MM.1S (cell line): ENCODE measurements at regions not wholly inside any gene's neighbourhood (a gene's known extent, or its start where the extent isn't known, plus 50 kb on each side); places are given as distances from the start of the nearest gene placed in this dataset.
"Not testable (repeated sequence)": the region's sequence is repeated elsewhere in the genome, so short reads cannot be mapped to it uniquely, and the experiment has no call there.

Source experiments
- DNase-seq: peaks from one replicate; pipeline ENCODE4 v3.0.0-alpha.2; 2015
- H2AFZ ChIP-seq: fragments of 300-600 bp; sonication (generic); 2 replicates; pipeline ENCODE4 v1.6.0; 2016; ENCODE audit warnings: antibody characterized with exemption, low read length
- H3F3A ChIP-seq: fragments of 300-600 bp; sonication (generic); 2 replicates; pipeline ENCODE4 v1.6.1; 2016; ENCODE audit warnings: mild to moderate bottlenecking, antibody characterized with exemption, low read length, moderate library complexity, mixed read lengths; ENCODE audit not compliant: insufficient read depth
- H3K27ac ChIP-seq: fragments of 300-600 bp; sonication (generic); 2 replicates; pipeline ENCODE4 v1.5.1; 2016; ENCODE audit warnings: mild to moderate bottlenecking, low read length
- H3K27me3 ChIP-seq: fragments of 300-600 bp; sonication (generic); replicated peaks from 2 replicates; pipeline ENCODE4 v1.6.0; 2016; ENCODE audit warnings: low read length; ENCODE audit not compliant: insufficient read depth
- H3K36me3 ChIP-seq: fragments of 300-600 bp; sonication (generic); replicated peaks from 2 replicates; pipeline ENCODE4 v1.6.1; 2016; ENCODE audit warnings: mild to moderate bottlenecking, low read length, mixed read lengths; ENCODE audit not compliant: insufficient read depth
- H3K4me1 ChIP-seq: fragments of 300-600 bp; sonication (generic); 2 replicates; pipeline ENCODE4 v1.6.1; 2016; ENCODE audit warnings: low read length, mixed read lengths
- H3K4me2 ChIP-seq: fragments of 300-600 bp; sonication (generic); 2 replicates; pipeline ENCODE4 v1.6.0; 2016; ENCODE audit warnings: low read depth, low read length
- H3K4me3 ChIP-seq: fragments of 300-600 bp; sonication (generic); 2 replicates; pipeline ENCODE4 v1.5.1; 2016; ENCODE audit warnings: low read length, mixed read lengths
- H3K79me2 ChIP-seq: fragments of 300-600 bp; sonication (generic); 2 replicates; pipeline ENCODE4 v1.6.1; 2016; ENCODE audit warnings: mixed run types, low read length, mixed read lengths
- H3K9ac ChIP-seq: fragments of 300-600 bp; sonication (generic); 2 replicates; pipeline ENCODE4 v1.6.1; 2016; ENCODE audit warnings: low read length, mixed read lengths
- H3K9me2 ChIP-seq: fragments of 300-600 bp; sonication (generic); replicated peaks from 2 replicates; pipeline ENCODE4 v1.6.1; 2016; ENCODE audit warnings: mild to moderate bottlenecking, low read length, mixed read lengths; ENCODE audit not compliant: insufficient read depth
- H3K9me3 ChIP-seq: fragments of 300-600 bp; sonication (generic); replicated peaks from 2 replicates; pipeline ENCODE4 v1.6.1; 2016; ENCODE audit warnings: mild to moderate bottlenecking, low read length, mixed read lengths; ENCODE audit not compliant: insufficient read depth
- H4K20me1 ChIP-seq: fragments of 300-600 bp; sonication (generic); 2 replicates; pipeline ENCODE4 v1.6.1; 2016; ENCODE audit warnings: mild to moderate bottlenecking, low read length, moderate library complexity, mixed read lengths; ENCODE audit not compliant: insufficient read depth
- CTCF ChIP-seq: fragments of 300-600 bp; sonication (generic); IDR thresholded peaks from 2 replicates; pipeline ENCODE4 v1.5.1; 2016; ENCODE audit warnings: antibody characterized with exemption, low read length, mixed read lengths
- EZH2 ChIP-seq: fragments of 300-600 bp; sonication (generic); optimal IDR thresholded peaks from 2 replicates; pipeline ENCODE3; 2017; ENCODE audit warnings: low read depth, mild to moderate bottlenecking, antibody characterized with exemption, low read length, mixed read lengths
- EZH2phosphoT487 ChIP-seq: fragments of 300-600 bp; sonication (generic); IDR thresholded peaks from 2 replicates; pipeline ENCODE4 v1.6.1; 2018; ENCODE audit warnings: antibody characterized with exemption, low read length

DNA sequence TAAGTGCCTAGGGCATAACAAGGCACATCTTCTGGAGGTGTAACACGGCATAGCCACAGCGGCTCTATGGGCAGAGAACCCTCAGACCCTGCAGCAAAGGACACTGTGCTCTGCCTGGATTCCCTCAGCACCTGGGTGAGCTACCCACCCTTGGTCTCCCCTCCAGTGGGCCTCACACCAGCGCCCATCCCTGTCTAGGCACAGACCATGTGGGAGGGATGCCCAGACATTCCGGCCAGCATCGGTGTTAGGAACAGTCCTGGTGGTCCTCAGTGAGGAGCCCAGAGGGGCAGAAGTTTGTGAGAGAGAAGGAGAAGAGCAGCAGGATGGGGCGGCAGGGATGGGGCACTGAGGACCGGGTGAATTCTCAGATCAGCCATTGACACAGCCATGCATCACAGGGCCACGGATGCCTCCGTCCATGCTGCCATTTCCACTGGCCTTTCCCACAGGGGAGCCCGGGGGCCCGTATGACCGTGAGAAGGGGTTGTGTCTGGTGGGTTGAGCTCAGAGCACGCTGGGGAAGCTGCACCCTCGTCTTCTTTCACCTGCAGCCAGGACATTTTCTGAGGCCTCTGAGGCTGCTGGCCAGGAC is 282.7 kb upstream of the SFSWAP start:
- Histone ChIP-seq H3K9me3 (no peaks in the 10 kb centered on the region), H3F3A (no peaks in the 10 kb centered on the region), H3K9ac (no peak overlapping the region), H3K27ac (no peak overlapping the region), H3K27me3 (no peaks in the 10 kb centered on the region), H3K36me3 (no peaks in the 10 kb centered on the region), H3K4me2 (no peak overlapping the region), H3K9me2 (no peaks in the 10 kb centered on the region), H3K4me1 (no peaks in the 10 kb centered on the region), H3K4me3 (no peak overlapping the region), H2AFZ (no peak overlapping the region), H3K79me2 (no peaks in the 10 kb centered on the region), H4K20me1 (no peaks in the 10 kb centered on the region)
- TF ChIP-seq CTCF = no peak
- TF ChIP-seq EZH2 = no peak
- no peak for TF ChIP-seq EZH2phosphoT487
- no peak for DNase-seq

DNA sequence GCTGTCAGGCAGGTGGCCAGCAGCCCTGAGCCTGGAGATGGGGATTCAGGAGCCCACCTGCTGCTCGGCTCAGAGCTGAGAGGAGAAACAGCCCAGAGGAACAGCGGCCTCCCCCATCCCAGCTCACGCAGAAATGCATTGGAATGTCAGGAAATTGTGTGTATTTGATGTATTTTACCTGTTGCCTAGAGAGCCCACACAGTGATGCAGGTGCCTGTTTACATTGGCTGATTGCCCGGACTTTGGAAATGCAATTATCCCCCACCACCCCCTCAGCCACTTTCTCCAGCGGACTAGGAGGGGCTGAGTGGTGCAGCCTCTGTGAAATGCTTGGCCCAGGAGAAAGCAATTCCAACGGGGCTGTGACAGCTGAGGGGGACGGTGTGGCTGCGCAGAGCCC is 281.7 kb upstream of the SFSWAP start:
- H3K27ac ChIP-seq, H3K4me3 ChIP-seq, H3K27me3 ChIP-seq, DNase-seq, H3K4me2 ChIP-seq, H3K9me3 ChIP-seq, H3K79me2 ChIP-seq, H3K4me1 ChIP-seq, H3K9ac ChIP-seq, H3K9me2 ChIP-seq, H3F3A ChIP-seq, H4K20me1 ChIP-seq, H3K36me3 ChIP-seq, H2AFZ ChIP-seq: not testable (repeated sequence)

DNA sequence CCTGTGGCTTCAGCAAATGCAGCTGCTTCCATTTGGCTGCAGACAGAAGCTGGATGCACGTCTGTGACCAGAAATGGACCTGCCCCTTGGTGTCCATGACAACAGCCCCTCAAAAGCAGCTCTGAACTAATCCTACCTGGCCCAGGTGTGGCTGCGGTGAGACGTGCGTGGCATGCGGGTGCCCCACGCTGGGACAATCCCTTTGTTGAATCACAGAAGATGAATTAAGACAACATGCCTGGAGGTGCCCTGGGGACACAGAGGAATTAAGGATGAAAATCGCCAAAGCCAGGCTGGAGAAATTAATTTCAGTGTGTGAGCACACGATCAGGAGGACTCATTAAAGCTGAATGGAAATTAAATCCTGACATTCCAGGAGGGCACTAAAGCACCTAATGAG is 281.2 kb upstream of the SFSWAP start:
- H3K9me3 ChIP-seq, H3K27me3 ChIP-seq, H3K4me2 ChIP-seq, H4K20me1 ChIP-seq, H3K36me3 ChIP-seq, DNase-seq, H3F3A ChIP-seq, H3K27ac ChIP-seq, H3K4me3 ChIP-seq, H3K4me1 ChIP-seq, H2AFZ ChIP-seq, H3K9ac ChIP-seq, H3K79me2 ChIP-seq, H3K9me2 ChIP-seq: not testable (repeated sequence)

GRCh38 chr12:131430158-131430742 is 280.6 kb upstream of the SFSWAP start:
- Histone ChIP-seq H3K79me2 (no peaks in the 10 kb centered on the region), H3F3A (no peaks in the 10 kb centered on the region), H4K20me1 (no peaks in the 10 kb centered on the region), H2AFZ (no peak overlapping the region), H3K9me2 (no peaks in the 10 kb centered on the region), H3K4me3 (no peak overlapping the region), H3K4me2 (no peak overlapping the region), H3K4me1 (no peaks in the 10 kb centered on the region), H3K27me3 (no peaks in the 10 kb centered on the region), H3K36me3 (no peaks in the 10 kb centered on the region), H3K9me3 (no peaks in the 10 kb centered on the region), H3K9ac (no peak overlapping the region), H3K27ac (no peak overlapping the region)
- TF ChIP-seq CTCF = no peak
- no peak for TF ChIP-seq EZH2
- no peak for TF ChIP-seq EZH2phosphoT487
- DNase-seq = no peak

GRCh38 chr12:131431126-131431655 is 279.7 kb upstream of the SFSWAP start:
- not testable (repeated sequence) for H3F3A ChIP-seq, DNase-seq, H3K27me3 ChIP-seq, H3K9me2 ChIP-seq, H3K4me3 ChIP-seq, H3K27ac ChIP-seq, H3K9me3 ChIP-seq, H3K36me3 ChIP-seq, H3K4me2 ChIP-seq, H2AFZ ChIP-seq, H4K20me1 ChIP-seq, H3K4me1 ChIP-seq, H3K9ac ChIP-seq, H3K79me2 ChIP-seq
